GM12878 (cell line): ENCODE measurements at regions not wholly inside any gene's neighbourhood (a gene's known extent, or its start where the extent isn't known, plus 50 kb on each side); places are given as distances from the start of the nearest gene placed in this dataset.

ENCODE experiments used
- ATAC-seq: fragments of 200-7000 bp; cut with Tn5 transposase; 3 replicates; pipeline ENCODE4 v1.9.1; 2020; ENCODE audit warnings: mild to moderate bottlenecking, moderate library complexity
- BruUV-seq: library from RNA; stranded (reverse); fragments of 400-500 nt; replicated peaks from 2 replicates; lab custom pipeline; 2021; lab: Mats Ljungman, UMichigan
- CTCF ChIA-PET: fragments of 300-600 bp; sonication (Branson Sonifier 250); formaldehyde crosslinking; extraction: SDS; loops from one replicate; lab custom pipeline; 2021; ENCODE audit warnings: inconsistent platforms; lab: Yijun Ruan, JAX
- POLR2A ChIA-PET: fragments of 350-600 bp; formaldehyde crosslinking; extraction: SDS; loops from one replicate; lab custom pipeline; 2021; ENCODE audit warnings: inconsistent platforms; lab: Charles Lee
- RAD21 ChIA-PET: fragments of 300-600 bp; sonication (Branson Sonifier 250); formaldehyde crosslinking; loops from one replicate; lab custom pipeline; 2023; ENCODE audit warnings: antibody characterized with exemption; ENCODE audit not compliant: unreplicated experiment; lab: Charles Lee
- SMC1A ChIA-PET: fragments of 300-600 bp; sonication (Branson Sonifier 250); formaldehyde crosslinking; loops from one replicate; lab custom pipeline; 2023; ENCODE audit not compliant: unreplicated experiment, uncharacterized antibody; lab: Charles Lee
- DNase-seq: peaks from one replicate; pipeline ENCODE4 v3.0.0-alpha.2; 2011; ENCODE audit warnings: low read depth, low spot score
- FAIRE-seq: peaks from 3 replicates; lab custom pipeline; 2011; peaks lifted over from hg19 to GRCh38; lab: Jason Lieb, UNC
- H2AFZ ChIP-seq: 2 replicates; pipeline ENCODE4 v1.6.0; 2011; ENCODE audit warnings: low read depth, low read length, control low read depth; ENCODE audit not compliant: control insufficient read depth
- H3K27ac ChIP-seq: 2 replicates; pipeline ENCODE4 v1.5.1; 2011; ENCODE audit warnings: control low read depth; ENCODE audit not compliant: control insufficient read depth, insufficient read depth
- H3K27me3 ChIP-seq, 2 experiments: replicated peaks in 1 of 2; 2 replicates each; pipeline versions ENCODE4 v1.6.0 to v1.6.1; 2011; ENCODE audit warnings: low read length in 1 of 2; ENCODE audit not compliant: control insufficient read depth in 2 of 2, insufficient read depth in 2 of 2
- H3K36me3 ChIP-seq, 2 experiments: 2 replicates each; pipeline ENCODE4 v1.5.1; 2011; ENCODE audit warnings: low read length in 1 of 2; ENCODE audit not compliant: control insufficient read depth in 2 of 2, insufficient read depth in 2 of 2
- H3K4me1 ChIP-seq: 2 replicates; pipeline ENCODE4 v1.6.1; 2011; ENCODE audit warnings: mild to moderate bottlenecking, low read length, moderate library complexity, mixed read lengths; ENCODE audit not compliant: control insufficient read depth, insufficient read depth
- H3K4me2 ChIP-seq: 2 replicates; pipeline ENCODE4 v1.6.0; 2011; ENCODE audit warnings: control low read depth; ENCODE audit not compliant: control insufficient read depth, insufficient read depth
- H3K4me3 ChIP-seq: fragments of 200-600 bp; sonication (generic); 2 replicates; pipeline ENCODE4 v1.5.1; 2016
- H3K79me2 ChIP-seq: 2 replicates; pipeline ENCODE4 v1.6.0; 2011; ENCODE audit warnings: low read length; ENCODE audit not compliant: control insufficient read depth, insufficient read depth
- H3K9ac ChIP-seq: 2 replicates; pipeline ENCODE4 v1.8.0; 2011; ENCODE audit warnings: low read length, control low read depth, mixed read lengths; ENCODE audit not compliant: control insufficient read depth, insufficient read depth
- H3K9me3 ChIP-seq: replicated peaks from 3 replicates; pipeline ENCODE4 v1.5.1; 2011; ENCODE audit warnings: mild to moderate bottlenecking, low read length; ENCODE audit not compliant: control insufficient read depth, insufficient read depth
- H4K20me1 ChIP-seq: 2 replicates; pipeline ENCODE4 v1.6.0; 2011; ENCODE audit not compliant: control insufficient read depth, insufficient read depth
- ASH2L ChIP-seq: fragments of 300-600, 200-600 bp; sonication (generic); IDR thresholded peaks from 2 replicates; pipeline ENCODE4 v1.6.1; 2017; ENCODE audit warnings: low read depth, mild to moderate bottlenecking, borderline replicate concordance
- BCL3 ChIP-seq: IDR thresholded peaks from 2 replicates; pipeline ENCODE4 v1.6.1; 2011; ENCODE audit warnings: borderline replicate concordance, low read depth, mild to moderate bottlenecking, moderate library complexity, low read length; ENCODE audit not compliant: insufficient read depth, poor library complexity, severe bottlenecking
- CBFB ChIP-seq: IDR thresholded peaks from 2 replicates; pipeline ENCODE4 v1.6.1; 2016; ENCODE audit warnings: antibody characterized with exemption, low read depth
- CBX5 ChIP-seq: sonication (generic); IDR thresholded peaks from 2 replicates; pipeline ENCODE4 v1.6.1; 2016; ENCODE audit warnings: low read depth, moderate library complexity, mild to moderate bottlenecking, inconsistent platforms
- CREM ChIP-seq: IDR thresholded peaks from 2 replicates; pipeline ENCODE4 v1.6.1; 2014; ENCODE audit warnings: antibody characterized with exemption, low read depth
- EED ChIP-seq: sonication (generic); IDR thresholded peaks from 2 replicates; pipeline ENCODE4 v1.6.1; 2016; ENCODE audit warnings: antibody characterized with exemption, low read depth
- ELK1 ChIP-seq: IDR thresholded peaks from 2 replicates; pipeline ENCODE4 v1.6.1; 2012; ENCODE audit warnings: low read depth, low read length, improper control_type of control experiment
- FOXK2 ChIP-seq: fragments of 450-650 bp; IDR thresholded peaks from 2 replicates; pipeline ENCODE4 v1.6.1; 2017; ENCODE audit warnings: mild to moderate bottlenecking, moderate library complexity
- HDGF ChIP-seq: fragments of 450-650 bp; IDR thresholded peaks from 2 replicates; pipeline ENCODE4 v1.6.1; 2016; ENCODE audit warnings: antibody characterized with exemption
- KLF5 ChIP-seq: fragments of 450-650 bp; IDR thresholded peaks from 2 replicates; pipeline ENCODE4 v1.6.1; 2014; ENCODE audit warnings: mild to moderate bottlenecking; ENCODE audit not compliant: partially characterized antibody
- MTA3 ChIP-seq: IDR thresholded peaks from 2 replicates; pipeline ENCODE4 v1.6.1; 2012; ENCODE audit warnings: low read length, inconsistent platforms, borderline replicate concordance
- PML ChIP-seq: IDR thresholded peaks from 2 replicates; pipeline ENCODE4 v1.6.1; 2012; ENCODE audit warnings: low read length, inconsistent platforms
- RELA ChIP-seq: fragments of 450-650 bp; IDR thresholded peaks from 2 replicates; pipeline ENCODE4 v1.8.0; 2014; ENCODE audit warnings: borderline replicate concordance; ENCODE audit not compliant: partially characterized antibody
- SREBF2 ChIP-seq: IDR thresholded peaks from 2 replicates; pipeline ENCODE4 v1.6.1; 2012; ENCODE audit warnings: mild to moderate bottlenecking, low read length
- SRF ChIP-seq, 2 experiments: IDR thresholded peaks; 2 replicates each; pipeline ENCODE4 v1.6.1; 2011; ENCODE audit warnings: low read depth in 2 of 2, low read length in 2 of 2, mild to moderate bottlenecking in 1 of 2, moderate library complexity in 1 of 2
- STAT3 ChIP-seq: IDR thresholded peaks from 2 replicates; pipeline ENCODE4 v1.6.1; 2011; ENCODE audit warnings: low read depth, low read length, improper control_type of control experiment
- ZNF207 ChIP-seq: fragments of 450-650 bp; IDR thresholded peaks from 2 replicates; pipeline ENCODE4 v1.6.1; 2014; ENCODE audit warnings: antibody characterized with exemption, mild to moderate bottlenecking, borderline replicate concordance
- WGBS: methylation state at CpG from one replicate; pipeline ENCODE4 v1.1.6; 2016; ENCODE audit warnings: low lambda C conversion rate; ENCODE audit not compliant: insufficient replicate concordance, insufficient coverage; ENCODE audit errors: missing lambda C conversion rate; 5-methylcytosine and 5-hydroxymethylcytosine counted together
- in situ Hi-C: fragments of 300-500 bp; cut with MboI; formaldehyde crosslinking; loops from 9 replicates; pipeline ENCODE4 v1.14.3; 2018; ENCODE audit warnings: mixed read lengths
- intact Hi-C: fragments of 100-400 bp; cut with micrococcal nuclease; formaldehyde crosslinking; loops from one replicate; pipeline ENCODE4 v1.14.2; 2022; ENCODE audit not compliant: unreplicated experiment

- TF ChIP-seq BCL3 = no peak
Measured at GRCh38 chr3:81863756-81864155, 102.3 kb upstream of the GBE1 start (continued).

- H3K27ac ChIP-seq = no peak overlapping the region
- FAIRE-seq = no peak
- CTCF ChIA-PET = interaction anchor here (1.6 kb wide), 1 partner anchor 12 kb away, joined by 4 read pairs; no protein-coding TSS in a partner anchor
- H4K20me1 ChIP-seq = no peaks in the 10 kb centered on the region
- no peak overlapping the region for H2AFZ ChIP-seq
- WGBS = 100% methylated on average over 1 of the region's 1 CpG
- DNase-seq = no peak
- RAD21 ChIA-PET = no interaction called here
- POLR2A ChIA-PET = no interaction called here
- H3K4me3 ChIP-seq = no peak overlapping the region
- intact Hi-C loops (no loop called here), in situ Hi-C loops (no loop called here)
- no peak for TF ChIP-seq ELK1
- no peaks in the 10 kb centered on the region for H3K4me1 ChIP-seq
- H3K9me3 ChIP-seq = no peaks in the 10 kb centered on the region
- SMC1A ChIA-PET = interaction anchor here (0.8 to 1.5 kb wide), 2 partner anchors 9 to 90 kb away, joined by 3 to 7 read pairs; no protein-coding TSS in a partner anchor
- no peaks in the 10 kb centered on the region for H3K27me3 ChIP-seq
- no peaks in the 10 kb centered on the region for H3K79me2 ChIP-seq
- BruUV-seq = no TSS peak
- H3K9ac ChIP-seq = no peak overlapping the region
- no peaks in the 10 kb centered on the region for H3K36me3 ChIP-seq
- H3K4me2 ChIP-seq = no peak overlapping the region
- ATAC-seq = no peak
Measured at GRCh38 chr3:81861593-81861992, 100.1 kb upstream of the GBE1 start.

GRCh38 chr3:81859524-81859923, 98.1 kb upstream of the GBE1 start:
- BruUV-seq = no TSS peak
- DNase-seq (no peak), ATAC-seq (no peak), FAIRE-seq (no peak)
- H3K4me1 ChIP-seq = no peaks in the 10 kb centered on the region
- in situ Hi-C loops (no loop called here), intact Hi-C loops (no loop called here)
- H3K36me3 ChIP-seq = no peaks in the 10 kb centered on the region
- CTCF ChIA-PET = no interaction called here
- no peaks in the 10 kb centered on the region for H3K79me2 ChIP-seq
- no peak overlapping the region for H3K9ac ChIP-seq
- 100% methylated on average over 1 of the region's 1 CpG for WGBS
- RAD21 ChIA-PET = no interaction called here
- H3K4me2 ChIP-seq = no peak overlapping the region
- no peak overlapping the region for H3K27ac ChIP-seq
- H3K9me3 ChIP-seq = no peaks in the 10 kb centered on the region
- H3K27me3 ChIP-seq = no peaks in the 10 kb centered on the region
- POLR2A ChIA-PET = no interaction called here
- SMC1A ChIA-PET = no interaction called here
- H4K20me1 ChIP-seq = no peaks in the 10 kb centered on the region
- no peak overlapping the region for H2AFZ ChIP-seq
- H3K4me3 ChIP-seq = no peak overlapping the region
- no peak for TF ChIP-seq SRF (IDR thresholded peaks at IDR 0.05; ENCODE audit: low read depth in 2 of 2, low read length in 2 of 2)
- TF ChIP-seq SREBF2 = no peak
- TF ChIP-seq EED = no peak
- no peak for TF ChIP-seq RELA
- TF ChIP-seq PML = no peak
- no peak for TF ChIP-seq ZNF207
- TF ChIP-seq CREM = no peak
- TF ChIP-seq HDGF = no peak
- TF ChIP-seq CBX5 = no peak
- no peak for TF ChIP-seq MTA3
- TF ChIP-seq CBFB = no peak
- TF ChIP-seq STAT3 = no peak
- TF ChIP-seq ASH2L = no peak
- TF ChIP-seq FOXK2 = no peak
- TF ChIP-seq KLF5 = no peak
